Uterus (tissue), 3 donors: ENCODE measurements at regions not wholly inside any gene's neighbourhood (a gene's known extent, or its start where the extent isn't known, plus 50 kb on each side); places are given as distances from the start of the nearest gene placed in this dataset.

ENCODE experiments used
- DNase-seq, 2 donors: peaks; one replicate each; pipeline ENCODE4 v3.0.0-alpha.2; 2019 to 2020
- H3K27ac ChIP-seq, 2 donors: fragments of 200-600 bp; sonication (generic); 1 replicate in 1 of 2; 2 replicates in 1 of 2; pipeline ENCODE4 v1.5.1; 2016 to 2018
- H3K27me3 ChIP-seq, 2 donors: fragments of 200-600 bp; sonication (generic); one replicate each; pipeline ENCODE4 v1.5.1; 2018 to 2019; ENCODE audit warnings: control low read depth in 1 of 2
- H3K36me3 ChIP-seq, 2 donors: fragments of 200-600 bp; sonication (generic); one replicate each; pipeline ENCODE4 v1.5.1; 2019; ENCODE audit warnings: control low read depth in 1 of 2
- H3K4me1 ChIP-seq, 2 donors: fragments of 200-600 bp; sonication (generic); one replicate each; pipeline ENCODE4 v1.5.1; 2018 to 2019; ENCODE audit warnings: control low read depth in 1 of 2
- H3K4me3 ChIP-seq, 2 donors: fragments of 200-600 bp; sonication (generic); 1 replicate in 1 of 2; 2 replicates in 1 of 2; pipeline ENCODE4 v1.5.1; 2018 to 2019; ENCODE audit warnings: mild to moderate bottlenecking in 1 of 2
- H3K9me3 ChIP-seq, 2 donors: fragments of 200-600 bp; sonication (generic); one replicate each; pipeline ENCODE4 v1.5.1; 2019; ENCODE audit warnings: control low read depth in 1 of 2
- CTCF ChIP-seq, 4 experiments: fragments of 200-600 bp in 2 of 4; fragments of 450-650 bp in 2 of 4; sonication (generic) in 2 of 4; IDR thresholded peaks; one replicate each; pipeline ENCODE4 v1.5.1; 2016 to 2019; ENCODE audit warnings: antibody characterized with exemption in 4 of 4, mild to moderate bottlenecking in 2 of 4, moderate library complexity in 1 of 4
- POLR2A ChIP-seq, 2 donors: fragments of 450-650 bp; IDR thresholded peaks; one replicate each; pipeline ENCODE4 v1.6.1; 2016; ENCODE audit warnings: antibody characterized with exemption in 2 of 2, mild to moderate bottlenecking in 1 of 2, moderate library complexity in 1 of 2
- intact Hi-C: fragments of 100-400 bp; cut with DNase I; formaldehyde crosslinking; loops from one replicate; pipeline ENCODE4 v1.15.1; 2023; ENCODE audit warnings: low total_unique reads
- donor health status: DM: yes; HTN: yes; CAD: no.

GRCh38 chr12:124411281-124411878 lies 116.5 kb downstream of the RFLNA start:
- Histone ChIP-seq H3K27ac (peak overlapping the region; percentile 74 to 89), H3K4me3 (no peak overlapping the region), H3K9me3 (no peaks in the 10 kb centered on the region), H3K27me3 (no peaks in the 10 kb centered on the region), H3K36me3 (no peaks in the 10 kb centered on the region), H3K4me1 (peaks cover 0 to 37% of the 10 kb centered on the region in 2 donors)
- intact Hi-C loops = no loop called here
- DNase-seq = peak; percentile 86 to 93
- TF ChIP-seq CTCF (IDR thresholded peaks at IDR 0.05) = peak in 1 of 4 experiments; percentile 2
- no peak for TF ChIP-seq POLR2A (IDR thresholded peaks at IDR 0.05)

GRCh38 chr12:124410354-124411175 lies 115.7 kb downstream of the RFLNA start:
- no peak for DNase-seq
- Histone ChIP-seq H3K9me3 (no peaks in the 10 kb centered on the region), H3K4me3 (no peak overlapping the region), H3K4me1 (peaks cover 0 to 37% of the 10 kb centered on the region in 2 donors), H3K36me3 (no peaks in the 10 kb centered on the region), H3K27me3 (no peaks in the 10 kb centered on the region), H3K27ac (peak overlapping the region; percentile 74 to 89)
- intact Hi-C loops = no loop called here
- TF ChIP-seq POLR2A (IDR thresholded peaks at IDR 0.05) (no peak), CTCF (IDR thresholded peaks at IDR 0.05) (no peak)

- H3K9me3 ChIP-seq = no peaks in the 10 kb centered on the region
- no peak overlapping the region for H3K27ac ChIP-seq
- DNase-seq = no peak
- H3K4me3 ChIP-seq = no peak overlapping the region
- intact Hi-C loops = no loop called here
- peaks cover 9 to 43% of the 10 kb centered on the region in 2 donors for H3K4me1 ChIP-seq
- H3K27me3 ChIP-seq = no peaks in the 10 kb centered on the region
- TF ChIP-seq CTCF (IDR thresholded peaks at IDR 0.05) = no peak
- no peaks in the 10 kb centered on the region for H3K36me3 ChIP-seq
Measured at GRCh38 chr12:124408822-124409517, 114.1 kb downstream of the RFLNA start.

- intact Hi-C loops = no loop called here
- H3K27ac ChIP-seq = no peak overlapping the region
- no peaks in the 10 kb centered on the region for H3K27me3 ChIP-seq
- peaks cover 22 to 43% of the 10 kb centered on the region in 2 donors for H3K4me1 ChIP-seq
- TF ChIP-seq CTCF (IDR thresholded peaks at IDR 0.05) = no peak
- no peak for TF ChIP-seq POLR2A (IDR thresholded peaks at IDR 0.05)
- H3K36me3 ChIP-seq = no peaks in the 10 kb centered on the region
- H3K4me3 ChIP-seq = no peak overlapping the region
- no peaks in the 10 kb centered on the region for H3K9me3 ChIP-seq
- no peak for DNase-seq
Measured at GRCh38 chr12:124407074-124407473, 112.2 kb downstream of the RFLNA start.

GRCh38 chr12:124406043-124406442 lies 111.2 kb downstream of the RFLNA start:
- Histone ChIP-seq H3K9me3 (no peaks in the 10 kb centered on the region), H3K27me3 (no peaks in the 10 kb centered on the region), H3K27ac (no peak overlapping the region), H3K4me1 (peaks cover 22 to 35% of the 10 kb centered on the region in 2 donors), H3K4me3 (no peak overlapping the region), H3K36me3 (no peaks in the 10 kb centered on the region)
- intact Hi-C loops = no loop called here
- no peak for TF ChIP-seq CTCF (IDR thresholded peaks at IDR 0.05)
- TF ChIP-seq POLR2A (IDR thresholded peaks at IDR 0.05) = no peak
- no peak for DNase-seq
